ENCODE measurements at regions not wholly inside any gene's neighbourhood (a gene's known extent, or its start where the extent isn't known, plus 50 kb on each side); places are given as distances from the start of the nearest gene placed in this dataset.
A peak's percentile ranks its signal among the peaks of the same experiment; 100 is the strongest.

DNA sequence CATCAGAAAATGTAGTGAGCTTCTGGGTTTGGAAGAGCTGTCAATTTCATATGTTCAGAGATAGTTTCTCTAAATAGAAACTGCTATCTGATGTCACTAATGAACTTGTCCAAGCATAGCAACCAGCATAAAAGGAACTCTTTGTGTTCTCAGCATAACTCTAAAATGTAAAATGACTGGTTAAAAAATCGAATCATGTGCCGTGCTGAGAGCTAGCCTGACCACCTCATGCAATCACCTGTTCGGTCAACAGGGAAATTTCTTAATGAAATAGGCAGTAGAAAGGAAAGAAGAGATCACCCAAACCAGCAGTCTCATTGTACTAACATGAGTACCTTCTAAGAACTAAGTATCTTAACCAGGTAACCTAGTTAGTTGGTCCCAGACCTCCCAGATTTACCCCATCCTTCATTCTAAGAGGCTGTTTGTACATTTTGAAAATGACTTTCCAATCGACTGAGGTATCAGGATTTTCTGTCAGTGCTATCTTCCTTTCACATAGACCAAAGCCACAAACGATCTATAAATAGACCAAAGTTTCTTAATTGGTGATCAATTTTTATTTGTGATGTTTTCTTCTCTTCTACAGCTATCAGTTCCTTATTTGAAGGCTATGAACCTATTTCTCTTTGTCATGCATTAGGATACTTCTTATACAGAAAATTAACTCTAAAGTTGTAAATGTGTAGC, 147.3 kb downstream of the TLR5 start:
- Histone ChIP-seq H3K4me3 (ENCODE audit: low read length) (no peak overlapping the region), H3K4me1 (ENCODE audit: control insufficient read depth, insufficient read depth, low read length) (peaks cover 3% of the 10 kb centered on the region), H3K36me3 (ENCODE audit: control insufficient read depth, insufficient read depth, low read length) (peaks cover 6% of the 10 kb centered on the region), H3K27ac (ENCODE audit: low read length) (no peak overlapping the region), H3K27me3 (ENCODE audit: control insufficient read depth, insufficient read depth, low read length) (no peaks in the 10 kb centered on the region), H3K9me3 (ENCODE audit: control insufficient read depth, low read depth, low read length) (no peaks in the 10 kb centered on the region)
- WGBS (ENCODE audit: insufficient coverage, low lambda C conversion rate), result no CpG with 5 or more reads among the region's 5 CpGs
- DNase-seq, result no peak

DNA sequence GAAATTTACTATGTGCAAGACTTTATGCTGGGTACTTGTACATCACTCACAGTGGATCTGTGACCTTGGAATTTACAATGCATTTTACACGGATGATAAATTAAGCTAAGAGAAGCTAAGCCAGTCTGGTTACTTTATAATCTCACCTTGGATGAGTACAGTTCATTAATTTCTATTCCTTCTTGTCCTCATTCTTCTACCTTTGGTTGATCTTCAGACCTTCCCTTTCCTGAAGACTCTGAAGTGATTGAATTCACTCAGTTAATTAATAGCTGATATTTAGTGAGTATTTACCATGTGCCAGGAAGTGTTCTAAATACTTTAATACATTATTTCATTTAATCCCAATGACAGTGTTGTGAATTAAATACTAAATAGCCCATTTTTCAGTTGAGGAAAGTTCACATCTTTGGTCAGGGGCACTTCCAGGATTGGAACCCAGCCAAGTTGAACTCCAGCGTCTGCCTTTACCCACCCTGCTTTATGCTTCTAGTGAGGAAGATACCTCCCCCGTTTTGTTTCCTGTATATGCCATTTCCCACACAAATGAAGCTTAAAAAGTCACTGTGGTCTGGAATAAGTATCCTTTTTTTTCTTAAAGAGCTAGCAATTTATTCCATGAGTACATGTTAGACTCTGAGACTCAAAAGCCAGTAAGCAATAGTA, 146.6 kb downstream of the TLR5 start:
- Histone ChIP-seq H3K9me3 (ENCODE audit: control insufficient read depth, low read depth, low read length) (no peaks in the 10 kb centered on the region), H3K4me1 (ENCODE audit: control insufficient read depth, insufficient read depth, low read length) (peaks cover 4% of the 10 kb centered on the region), H3K4me3 (ENCODE audit: low read length) (no peak overlapping the region), H3K27ac (ENCODE audit: low read length) (no peak overlapping the region), H3K36me3 (ENCODE audit: control insufficient read depth, insufficient read depth, low read length) (peaks cover 6% of the 10 kb centered on the region), H3K27me3 (ENCODE audit: control insufficient read depth, insufficient read depth, low read length) (no peaks in the 10 kb centered on the region)
- WGBS (ENCODE audit: insufficient coverage, low lambda C conversion rate), result 60% methylated on average over 1 of the region's 3 CpGs
- no peak for DNase-seq

GRCh38 chr1:223000632-223001031, 142.4 kb downstream of the TLR5 start:
- H3K4me1 ChIP-seq (ENCODE audit: control insufficient read depth, insufficient read depth, low read length), result peaks cover 4% of the 10 kb centered on the region
- peak; percentile 26 to 66 for DNase-seq
- no peak overlapping the region for H3K4me3 ChIP-seq (ENCODE audit: low read length)
- H3K9me3 ChIP-seq (ENCODE audit: control insufficient read depth, low read depth, low read length), result no peaks in the 10 kb centered on the region
- no peaks in the 10 kb centered on the region for H3K27me3 ChIP-seq (ENCODE audit: control insufficient read depth, insufficient read depth, low read length)
- peak overlapping the region; percentile 22 for H3K27ac ChIP-seq (ENCODE audit: low read length)
- H3K36me3 ChIP-seq (ENCODE audit: control insufficient read depth, insufficient read depth, low read length), result peaks cover 35% of the 10 kb centered on the region

DNA sequence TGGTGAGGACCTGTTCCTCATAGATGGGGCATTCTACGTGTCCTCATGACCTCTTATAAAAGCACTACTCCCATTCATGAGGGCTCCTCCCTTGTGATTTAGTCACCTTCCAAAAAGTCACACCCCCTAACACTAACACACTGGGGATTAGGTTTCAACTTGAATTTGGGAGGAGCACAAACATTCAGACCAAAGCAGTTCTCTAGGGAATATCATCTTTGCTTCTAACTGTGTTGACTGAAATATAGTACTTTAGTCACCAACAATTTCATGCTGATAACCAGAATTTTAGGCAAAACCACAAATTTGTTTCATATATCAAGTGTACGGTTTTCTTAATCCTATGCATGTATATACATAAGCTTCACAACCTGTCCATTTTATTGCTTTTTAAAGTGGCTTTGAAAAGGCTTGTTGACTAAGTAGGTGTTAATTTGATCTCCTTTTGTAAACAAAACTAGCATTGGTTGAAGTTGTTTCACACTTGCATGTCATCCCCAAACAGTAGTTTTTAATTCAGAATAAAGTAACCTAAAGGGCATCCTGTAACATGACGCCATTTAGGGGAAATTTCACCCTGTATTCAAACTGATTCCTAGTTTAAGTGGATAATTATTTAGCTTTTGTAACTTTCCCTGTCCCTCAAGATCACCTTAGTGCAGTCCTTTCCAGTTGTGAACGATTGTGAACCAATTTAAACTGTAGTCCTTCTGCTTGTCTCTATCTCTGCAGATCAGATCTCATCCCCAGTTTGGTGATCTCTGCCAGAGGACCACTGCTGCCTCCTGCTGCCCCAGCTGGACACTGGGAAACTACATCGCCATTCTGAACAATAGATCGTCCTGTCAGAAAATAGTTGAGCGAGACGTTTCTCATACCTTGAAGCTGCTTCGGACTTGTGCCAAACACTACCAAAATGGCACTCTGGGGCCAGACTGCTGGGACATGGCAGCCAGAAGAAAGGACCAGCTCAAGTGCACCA, 141.1 kb downstream of the TLR5 start:
- DNase-seq, result no peak
- no CpG with 5 or more reads among the region's 9 CpGs for WGBS (ENCODE audit: insufficient coverage, low lambda C conversion rate)
- Histone ChIP-seq H3K36me3 (ENCODE audit: control insufficient read depth, insufficient read depth, low read length) (peaks cover 39% of the 10 kb centered on the region), H3K27me3 (ENCODE audit: control insufficient read depth, insufficient read depth, low read length) (no peaks in the 10 kb centered on the region), H3K4me1 (ENCODE audit: control insufficient read depth, insufficient read depth, low read length) (peaks cover 4% of the 10 kb centered on the region), H3K27ac (ENCODE audit: low read length) (no peak overlapping the region), H3K4me3 (ENCODE audit: low read length) (no peak overlapping the region), H3K9me3 (ENCODE audit: control insufficient read depth, low read depth, low read length) (no peaks in the 10 kb centered on the region)

DNA sequence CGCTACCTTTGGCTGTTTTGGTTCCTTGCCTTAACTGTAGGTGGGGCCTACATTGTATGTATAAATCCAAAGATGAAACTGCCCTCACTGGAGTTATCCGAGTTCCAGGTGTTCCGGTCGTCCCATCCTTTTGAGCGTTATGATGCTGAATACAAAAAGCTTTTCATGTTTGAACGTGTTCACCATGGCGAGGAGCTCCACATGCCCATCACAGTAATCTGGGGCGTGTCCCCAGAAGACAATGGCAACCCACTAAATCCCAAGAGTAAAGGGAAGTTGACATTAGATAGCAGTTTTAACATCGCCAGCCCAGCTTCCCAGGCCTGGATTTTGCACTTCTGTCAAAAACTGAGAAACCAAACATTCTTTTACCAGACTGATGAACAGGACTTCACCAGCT, 139.5 kb downstream of the TLR5 start:
- Histone ChIP-seq H3K4me1 (ENCODE audit: control insufficient read depth, insufficient read depth, low read length) (peaks cover 4% of the 10 kb centered on the region), H3K27ac (ENCODE audit: low read length) (no peak overlapping the region), H3K4me3 (ENCODE audit: low read length) (no peak overlapping the region), H3K27me3 (ENCODE audit: control insufficient read depth, insufficient read depth, low read length) (no peaks in the 10 kb centered on the region), H3K36me3 (ENCODE audit: control insufficient read depth, insufficient read depth, low read length) (peaks cover 37% of the 10 kb centered on the region), H3K9me3 (ENCODE audit: control insufficient read depth, low read depth, low read length) (no peaks in the 10 kb centered on the region)
- no CpG with 5 or more reads among the region's 9 CpGs for WGBS (ENCODE audit: insufficient coverage, low lambda C conversion rate)
- no peak for DNase-seq

DNA sequence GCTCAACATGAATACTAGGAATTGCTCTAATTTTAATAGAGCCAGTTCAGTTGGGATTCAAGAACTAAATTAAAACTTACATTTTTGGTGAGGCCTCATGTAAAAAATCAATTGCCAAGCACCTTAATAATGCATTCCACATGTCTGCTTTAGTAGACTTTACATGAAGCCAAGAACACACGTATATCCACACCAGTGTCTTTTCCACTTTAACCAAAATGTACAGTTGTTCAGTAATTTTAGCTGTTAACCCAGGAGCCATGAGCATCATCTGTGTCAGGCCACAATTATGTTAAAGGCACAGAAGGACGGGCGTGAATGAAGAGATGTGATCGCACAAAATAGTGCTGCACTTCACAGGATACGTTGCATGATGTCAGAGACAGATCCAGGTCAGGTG, 136.7 kb downstream of the TLR5 start:
- DNase-seq, result no peak
- WGBS (ENCODE audit: insufficient coverage, low lambda C conversion rate), result 92% methylated on average over 2 of the region's 5 CpGs

GRCh38 chr1:223006917-223007648, 136.0 kb downstream of the TLR5 start:
- Histone ChIP-seq H3K36me3 (ENCODE audit: control insufficient read depth, insufficient read depth, low read length) (peaks cover 37% of the 10 kb centered on the region), H3K27ac (ENCODE audit: low read length) (no peak overlapping the region), H3K9me3 (ENCODE audit: control insufficient read depth, low read depth, low read length) (no peaks in the 10 kb centered on the region), H3K4me1 (ENCODE audit: control insufficient read depth, insufficient read depth, low read length) (no peaks in the 10 kb centered on the region), H3K27me3 (ENCODE audit: control insufficient read depth, insufficient read depth, low read length) (no peaks in the 10 kb centered on the region), H3K4me3 (ENCODE audit: low read length) (no peak overlapping the region)
- DNase-seq, result no peak
- WGBS (ENCODE audit: insufficient coverage, low lambda C conversion rate), result 82% methylated on average over 2 of the region's 11 CpGs

More for the DNA sequence above, 136.7 kb downstream of the TLR5 start:
- Histone ChIP-seq H3K9me3 (ENCODE audit: control insufficient read depth, low read depth, low read length) (no peaks in the 10 kb centered on the region), H3K4me1 (ENCODE audit: control insufficient read depth, insufficient read depth, low read length) (no peaks in the 10 kb centered on the region), H3K27ac (ENCODE audit: low read length) (no peak overlapping the region), H3K27me3 (ENCODE audit: control insufficient read depth, insufficient read depth, low read length) (no peaks in the 10 kb centered on the region), H3K36me3 (ENCODE audit: control insufficient read depth, insufficient read depth, low read length) (peaks cover 37% of the 10 kb centered on the region), H3K4me3 (ENCODE audit: low read length) (no peak overlapping the region)

DNA sequence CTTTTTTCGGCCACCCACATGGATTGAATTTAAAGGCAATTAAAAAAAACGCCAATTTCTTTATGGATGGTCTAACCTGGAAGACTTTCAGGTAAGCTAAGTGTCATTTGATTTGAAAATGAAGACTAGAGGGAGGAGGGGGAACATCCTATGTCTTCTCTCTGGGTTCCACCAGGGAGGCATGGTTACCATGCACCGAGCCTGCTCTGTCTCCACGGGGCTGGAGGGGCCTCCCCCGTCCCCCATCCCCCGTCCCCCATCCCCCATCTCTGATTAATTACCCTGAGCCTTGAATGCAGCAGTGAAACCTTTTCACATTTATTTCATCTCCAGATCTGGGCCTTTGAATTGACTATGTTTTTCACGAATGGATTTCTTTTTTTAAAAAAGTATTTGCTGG, 135.1 kb downstream of the TLR5 start:
- no peaks in the 10 kb centered on the region for H3K27me3 ChIP-seq (ENCODE audit: control insufficient read depth, insufficient read depth, low read length)
- no peak for DNase-seq
- H3K4me1 ChIP-seq (ENCODE audit: control insufficient read depth, insufficient read depth, low read length), result no peaks in the 10 kb centered on the region
- H3K9me3 ChIP-seq (ENCODE audit: control insufficient read depth, low read depth, low read length), result no peaks in the 10 kb centered on the region
- WGBS (ENCODE audit: insufficient coverage, low lambda C conversion rate), result 70% methylated on average over 2 of the region's 7 CpGs
- H3K27ac ChIP-seq (ENCODE audit: low read length), result no peak overlapping the region
- peaks cover 30% of the 10 kb centered on the region for H3K36me3 ChIP-seq (ENCODE audit: control insufficient read depth, insufficient read depth, low read length)
- H3K4me3 ChIP-seq (ENCODE audit: low read length), result no peak overlapping the region

DNA sequence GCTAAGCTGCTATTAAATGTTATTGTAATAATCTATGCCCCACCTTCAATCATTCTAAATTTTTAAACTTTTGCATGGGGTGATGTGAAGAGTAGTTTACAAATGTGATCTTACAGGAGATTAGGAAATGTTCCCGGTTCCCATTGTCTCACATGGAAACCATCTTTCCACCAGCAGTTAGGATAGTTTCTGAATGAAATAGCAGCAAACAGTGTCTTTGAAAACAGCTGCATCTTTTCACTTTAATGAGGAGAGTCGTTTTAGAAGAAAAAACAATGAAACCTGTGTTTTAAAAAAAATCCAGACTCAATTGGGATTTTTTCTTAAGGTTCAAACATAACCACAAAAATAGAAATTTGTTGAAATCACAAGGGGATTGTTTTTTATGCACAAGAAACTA, 134.2 kb downstream of the TLR5 start:
- no CpG with 5 or more reads among the region's 2 CpGs for WGBS (ENCODE audit: insufficient coverage, low lambda C conversion rate)
- H3K9me3 ChIP-seq (ENCODE audit: control insufficient read depth, low read depth, low read length), result no peaks in the 10 kb centered on the region
- H3K27ac ChIP-seq (ENCODE audit: low read length), result no peak overlapping the region
- H3K4me1 ChIP-seq (ENCODE audit: control insufficient read depth, insufficient read depth, low read length), result no peaks in the 10 kb centered on the region
- H3K4me3 ChIP-seq (ENCODE audit: low read length), result no peak overlapping the region
- no peaks in the 10 kb centered on the region for H3K27me3 ChIP-seq (ENCODE audit: control insufficient read depth, insufficient read depth, low read length)
- peaks cover 21% of the 10 kb centered on the region for H3K36me3 ChIP-seq (ENCODE audit: control insufficient read depth, insufficient read depth, low read length)
- DNase-seq, result no peak

DNA sequence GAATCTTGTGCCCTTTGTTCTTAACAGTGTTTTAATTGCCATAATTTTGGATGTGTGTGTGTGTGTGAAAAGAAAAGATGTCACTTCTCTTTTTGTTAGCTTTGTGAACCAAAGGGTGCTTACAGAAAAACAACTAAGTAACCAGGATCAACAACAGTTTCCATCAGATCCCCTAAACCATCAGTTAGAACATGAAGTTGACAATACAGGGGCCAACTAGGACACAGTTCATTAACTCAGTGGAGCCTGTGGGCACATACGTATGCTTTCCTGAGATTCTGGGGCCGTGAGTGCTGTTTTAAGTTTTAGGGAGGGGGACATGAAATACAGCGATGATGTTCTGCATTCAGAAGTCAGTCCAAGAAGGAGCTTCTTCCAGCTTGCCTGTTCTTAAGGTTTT, 133.6 kb downstream of the TLR5 start:
- no peak overlapping the region for H3K27ac ChIP-seq (ENCODE audit: low read length)
- DNase-seq, result no peak
- peaks cover 15% of the 10 kb centered on the region for H3K36me3 ChIP-seq (ENCODE audit: control insufficient read depth, insufficient read depth, low read length)
- no CpG with 5 or more reads among the region's 3 CpGs for WGBS (ENCODE audit: insufficient coverage, low lambda C conversion rate)
- no peaks in the 10 kb centered on the region for H3K27me3 ChIP-seq (ENCODE audit: control insufficient read depth, insufficient read depth, low read length)
- no peaks in the 10 kb centered on the region for H3K4me1 ChIP-seq (ENCODE audit: control insufficient read depth, insufficient read depth, low read length)
- H3K9me3 ChIP-seq (ENCODE audit: control insufficient read depth, low read depth, low read length), result no peaks in the 10 kb centered on the region
- H3K4me3 ChIP-seq (ENCODE audit: low read length), result no peak overlapping the region
